Stimulated activated CD8-positive, alpha-beta memory T cell treated with anti-CD3 and anti-CD28 coated beads, Interleukin-15, amount 100 ng/mL, for 4 hours (primary cell): ENCODE measurements at regions not wholly inside any gene's neighbourhood (a gene's known extent, or its start where the extent isn't known, plus 50 kb on each side); places are given as distances from the start of the nearest gene placed in this dataset.

ENCODE experiments used
- DNase-seq, 2 donors: peaks; one replicate each; pipeline ENCODE4 v3.0.0-alpha.2; 2020; ENCODE audit warnings: low read depth in 2 of 2

DNA sequence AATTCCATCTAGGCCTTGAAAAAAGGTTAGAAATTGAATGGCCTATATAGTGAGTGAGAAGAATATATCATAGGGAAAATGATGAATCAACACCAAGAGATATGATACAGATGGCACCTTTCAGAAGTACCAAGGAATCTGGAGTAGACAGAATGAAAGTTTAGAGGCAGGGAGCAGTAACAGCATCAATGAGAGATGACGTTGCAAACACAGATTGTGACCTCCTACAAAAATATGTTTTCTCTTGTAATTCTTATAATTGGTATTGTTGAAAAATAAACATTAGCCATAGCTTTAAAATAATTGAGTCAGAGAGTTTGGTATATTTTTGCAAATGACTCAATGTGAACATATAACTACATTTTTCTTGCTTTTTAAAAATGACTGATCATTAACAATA is 1223.1 kb upstream of the GJE1 start:
- DNase-seq, result no peak

DNA sequence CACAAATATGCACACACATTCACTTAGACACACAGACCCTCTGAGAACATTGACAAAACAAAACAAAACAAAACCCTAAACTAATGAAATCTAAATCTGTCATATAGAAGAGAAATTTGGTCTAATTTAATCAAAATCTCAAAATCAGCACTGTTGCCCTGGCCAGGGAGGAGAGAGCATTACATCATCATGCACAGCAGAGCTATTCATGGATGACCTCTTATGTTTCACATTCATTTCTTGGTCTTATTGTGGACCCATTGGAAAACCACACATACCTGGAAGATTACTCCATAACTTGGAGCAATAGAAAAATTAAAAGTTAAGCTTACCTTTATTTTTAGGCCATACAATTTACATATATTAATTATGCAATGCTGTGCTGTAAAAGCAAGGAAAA is 1223.6 kb upstream of the GJE1 start:
- DNase-seq, result no peak

DNA sequence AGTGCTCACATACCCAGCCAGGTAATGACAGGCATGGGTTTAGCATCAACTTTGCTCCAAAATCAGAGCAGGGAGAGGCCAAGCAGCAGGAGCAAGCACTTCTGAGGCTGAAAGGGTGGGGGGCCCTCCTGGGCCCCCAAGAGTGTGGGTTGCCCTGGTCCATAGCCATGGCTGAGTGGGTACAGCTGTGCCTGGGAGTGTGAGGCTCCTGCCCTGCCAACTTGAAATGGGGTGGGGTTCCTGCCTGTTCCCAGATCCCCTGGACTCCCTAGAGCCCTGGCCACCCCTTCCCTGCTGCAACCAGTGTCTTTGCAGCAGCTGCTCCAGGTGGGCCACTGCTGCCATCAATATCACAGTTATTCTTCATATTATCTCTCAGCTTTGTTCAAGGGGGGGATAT is 1224.2 kb upstream of the GJE1 start:
- no peak for DNase-seq

DNA sequence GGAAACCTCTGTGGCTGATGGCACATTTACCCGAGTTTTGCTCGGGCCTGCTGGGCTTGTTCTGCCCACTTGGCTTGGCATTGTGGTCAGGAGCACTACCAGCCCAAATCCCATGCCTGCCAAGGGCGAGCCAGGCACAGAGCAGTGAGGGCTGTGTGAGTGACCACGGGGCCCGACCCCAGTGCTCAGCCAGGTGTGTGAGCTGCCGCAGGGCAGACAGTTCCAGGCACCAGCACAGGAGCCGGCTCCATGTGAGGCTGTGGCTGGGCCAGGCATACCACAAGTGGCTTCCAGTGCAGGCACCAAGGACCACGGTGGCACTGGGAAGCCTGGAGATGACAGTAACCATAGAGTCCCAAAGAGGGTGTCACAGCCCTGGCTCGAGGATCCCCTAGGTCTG is 1225.5 kb upstream of the GJE1 start:
- no peak for DNase-seq

DNA sequence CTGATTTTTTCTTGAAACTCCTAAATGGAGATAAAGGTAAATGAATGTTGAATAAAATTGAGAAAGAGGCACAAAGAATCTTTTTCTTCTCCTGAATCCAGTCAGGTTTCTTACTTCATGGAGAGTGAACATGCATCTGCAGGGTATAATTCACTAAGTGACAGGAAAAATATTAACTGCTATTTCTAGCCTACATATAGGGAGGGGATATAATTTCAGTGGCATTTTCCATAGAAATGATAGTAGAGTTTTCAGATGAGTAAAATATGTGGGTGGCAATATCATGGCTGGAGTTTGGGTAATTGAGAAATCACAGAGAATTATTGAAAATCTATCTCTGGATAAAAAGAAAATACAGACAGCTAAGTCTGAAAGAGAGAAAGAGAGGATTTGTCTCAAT is 1227.0 kb upstream of the GJE1 start:
- no peak for DNase-seq

DNA sequence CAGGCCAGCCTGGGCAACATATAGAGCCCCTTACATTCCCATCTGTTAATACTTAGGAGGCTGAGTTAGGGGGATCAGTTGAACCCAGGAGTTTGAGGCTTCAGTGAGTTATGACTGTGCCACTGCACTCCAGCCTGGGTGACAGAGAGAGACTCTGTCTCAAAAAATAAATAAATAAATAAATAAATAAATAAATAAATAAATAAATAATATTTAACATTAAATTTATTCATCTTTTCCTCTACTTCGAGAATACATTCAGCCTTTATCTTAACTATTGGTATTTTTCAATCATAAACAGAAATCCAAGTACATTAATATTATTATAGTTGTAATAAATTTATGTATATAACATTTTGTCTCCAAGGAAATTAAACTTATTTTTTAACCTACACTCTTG is 1227.7 kb upstream of the GJE1 start:
- no peak for DNase-seq

DNA sequence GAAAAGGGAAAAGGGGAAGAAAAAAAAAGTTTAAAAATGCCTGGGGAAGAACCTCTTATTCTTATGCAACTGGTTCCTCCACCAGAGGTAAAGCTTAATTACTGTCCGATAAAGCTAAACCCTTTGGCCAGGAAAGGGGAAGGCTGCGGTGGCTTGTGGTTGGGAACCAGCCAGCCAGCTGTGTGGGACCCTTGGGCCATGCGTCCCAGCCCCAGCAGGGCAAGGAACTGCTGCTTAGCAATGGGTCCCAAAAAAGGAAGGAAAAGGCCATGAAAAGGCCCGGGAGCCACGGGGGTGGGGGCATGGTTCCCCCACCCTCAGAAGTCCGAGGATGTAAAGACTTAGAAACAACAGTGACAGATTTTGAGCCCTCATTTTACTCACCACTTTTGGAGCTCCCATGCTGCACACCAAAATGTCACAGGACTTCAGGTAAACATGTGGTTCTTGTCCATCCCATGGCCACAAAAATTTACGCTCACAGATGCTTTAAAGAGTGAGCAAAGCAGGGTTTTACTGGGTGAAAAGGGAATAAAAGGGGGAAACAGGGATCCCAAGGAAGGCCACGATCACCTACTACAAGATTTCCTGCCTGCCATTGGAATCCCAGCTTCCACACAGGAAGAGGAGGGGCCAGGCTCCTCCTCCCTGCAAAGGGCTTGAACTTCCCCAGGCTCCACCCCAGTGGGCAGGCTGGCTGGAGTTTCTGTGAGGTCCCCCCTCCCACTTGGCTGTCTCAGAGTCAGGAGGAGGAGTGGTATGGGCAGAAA is 1234.7 kb upstream of the GJE1 start:
- no peak for DNase-seq

DNA sequence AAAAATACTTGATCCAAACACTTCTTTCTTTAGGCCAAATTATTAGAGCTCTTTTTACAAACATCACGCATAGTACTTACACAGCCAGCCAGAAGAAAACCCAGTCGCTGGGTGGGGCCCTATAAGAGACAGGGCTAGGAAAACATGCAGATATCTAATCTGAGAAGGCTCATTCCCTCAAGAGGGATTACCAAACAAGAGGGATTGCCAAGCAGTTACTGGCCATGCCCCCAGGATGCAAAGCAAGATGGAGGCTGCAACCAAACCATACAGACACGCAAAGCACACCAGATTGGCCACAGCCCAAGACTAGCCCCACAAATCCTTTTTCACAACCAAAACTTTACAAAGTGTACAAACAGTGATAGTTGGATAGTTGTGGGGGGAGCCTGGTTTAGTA is 1235.4 kb upstream of the GJE1 start:
- no peak for DNase-seq

DNA sequence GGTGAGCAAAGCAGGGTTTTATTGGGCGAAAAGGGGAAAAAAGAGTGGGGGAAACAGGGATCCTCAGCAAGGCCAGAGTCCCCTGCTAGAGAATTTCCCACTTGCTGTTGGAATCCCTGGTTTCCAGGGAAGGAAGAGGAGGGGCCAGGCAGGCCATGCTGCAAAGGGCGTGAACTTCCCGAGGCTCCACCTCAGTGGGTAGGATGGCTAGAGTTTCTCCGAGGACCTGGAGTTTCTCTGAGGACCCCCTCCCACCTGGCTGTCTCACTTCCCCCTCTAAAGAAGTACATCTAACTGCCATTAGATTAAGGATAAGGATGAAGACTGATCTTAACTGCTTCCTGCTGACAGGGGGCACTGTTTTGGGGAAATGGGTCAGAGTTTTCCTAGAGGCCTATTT is 1239.3 kb upstream of the GJE1 start:
- no peak for DNase-seq

DNA sequence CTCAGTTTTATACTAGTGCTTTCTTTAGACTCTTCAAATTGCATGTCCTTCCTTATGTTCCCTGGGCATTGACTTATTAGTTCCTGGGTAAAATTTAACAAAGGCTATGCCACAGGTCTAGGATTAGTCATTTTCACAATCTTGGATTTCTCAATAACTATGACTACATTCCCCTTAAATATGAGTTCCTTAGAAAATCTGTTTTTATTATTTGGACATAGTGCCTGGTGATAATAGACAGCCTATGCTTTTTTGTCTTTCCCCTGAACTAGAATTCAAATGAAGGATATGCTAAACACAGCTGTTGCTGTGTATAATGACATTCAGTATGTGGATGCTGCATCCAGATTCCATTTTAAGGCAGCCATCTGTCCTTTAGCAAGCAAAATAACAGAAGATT is 1252.8 kb upstream of the GJE1 start:
- no peak for DNase-seq

DNA sequence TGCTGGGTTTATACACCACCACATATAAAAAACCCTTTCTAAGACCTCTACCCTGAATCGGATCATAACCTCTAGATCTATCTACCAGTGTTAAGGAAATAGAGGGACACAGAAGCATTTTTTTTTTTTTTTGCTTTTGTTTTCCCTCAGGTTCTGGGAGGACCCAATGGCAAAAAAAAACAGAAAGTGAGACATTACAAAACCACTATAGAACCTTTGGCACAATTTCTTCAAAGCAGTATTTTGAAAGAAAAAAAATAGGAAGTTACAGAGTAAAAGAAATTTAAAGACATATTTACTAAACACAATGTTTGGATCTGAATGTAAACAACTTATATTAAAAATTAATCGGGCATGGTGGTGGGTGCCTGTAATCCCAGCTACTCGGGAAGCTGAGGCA is 1258.7 kb upstream of the GJE1 start:
- no peak for DNase-seq

DNA sequence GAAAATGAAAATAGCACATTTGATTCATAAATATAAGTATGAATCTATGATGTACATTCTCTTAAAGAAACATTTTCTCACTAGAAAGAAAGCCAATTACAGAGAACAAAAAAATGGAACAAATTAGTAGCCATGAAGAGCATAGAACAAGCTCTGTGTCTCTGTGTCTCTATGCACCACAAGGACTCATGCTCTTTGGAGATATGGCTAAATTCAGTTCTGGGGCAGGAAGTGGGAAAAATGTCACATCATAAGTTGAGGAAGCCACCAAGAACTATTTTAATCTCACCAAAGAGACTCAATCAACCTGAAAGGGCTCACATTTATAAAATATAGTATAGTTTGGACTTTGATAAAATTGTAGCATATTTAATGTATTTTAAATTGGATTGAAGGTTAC is 1259.8 kb upstream of the GJE1 start:
- no peak for DNase-seq

DNA sequence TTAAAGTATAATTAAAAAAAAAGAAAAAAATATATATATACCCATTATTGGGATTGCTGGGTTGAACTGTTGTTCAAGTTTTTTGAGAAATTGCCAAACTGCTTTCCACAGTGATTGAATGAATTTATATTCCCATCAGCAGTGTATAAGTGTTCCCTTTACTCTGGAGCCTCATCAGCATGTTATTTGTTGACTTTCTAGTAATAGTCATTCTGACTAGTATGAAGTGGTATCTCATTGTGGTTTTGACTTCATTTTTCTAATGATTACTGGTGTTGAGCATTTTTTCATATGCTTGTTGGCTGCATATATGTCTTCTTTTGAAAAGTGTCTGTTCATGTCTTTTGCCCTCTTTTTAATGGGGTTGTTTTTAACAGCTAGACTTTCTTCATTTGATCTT is 1260.8 kb upstream of the GJE1 start:
- no peak for DNase-seq

DNA sequence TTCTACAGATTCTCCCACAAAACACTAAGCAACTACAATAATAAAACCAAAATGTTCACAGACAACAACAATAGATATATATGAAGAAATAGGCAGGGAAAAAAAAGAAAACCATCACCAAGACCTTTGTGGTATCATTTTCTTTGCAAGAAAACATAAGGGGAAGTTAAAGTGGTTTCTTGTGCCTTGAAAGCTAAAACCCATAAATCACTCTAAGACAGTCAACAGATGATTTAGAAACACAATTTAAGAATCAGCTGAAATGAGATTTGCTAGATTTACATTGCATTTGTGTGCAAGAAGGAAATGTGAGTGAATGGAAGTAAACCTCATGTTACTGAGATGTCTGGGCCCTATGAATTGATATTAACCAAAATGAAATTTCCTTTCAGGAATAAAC is 1265.4 kb upstream of the GJE1 start:
- no peak for DNase-seq

DNA sequence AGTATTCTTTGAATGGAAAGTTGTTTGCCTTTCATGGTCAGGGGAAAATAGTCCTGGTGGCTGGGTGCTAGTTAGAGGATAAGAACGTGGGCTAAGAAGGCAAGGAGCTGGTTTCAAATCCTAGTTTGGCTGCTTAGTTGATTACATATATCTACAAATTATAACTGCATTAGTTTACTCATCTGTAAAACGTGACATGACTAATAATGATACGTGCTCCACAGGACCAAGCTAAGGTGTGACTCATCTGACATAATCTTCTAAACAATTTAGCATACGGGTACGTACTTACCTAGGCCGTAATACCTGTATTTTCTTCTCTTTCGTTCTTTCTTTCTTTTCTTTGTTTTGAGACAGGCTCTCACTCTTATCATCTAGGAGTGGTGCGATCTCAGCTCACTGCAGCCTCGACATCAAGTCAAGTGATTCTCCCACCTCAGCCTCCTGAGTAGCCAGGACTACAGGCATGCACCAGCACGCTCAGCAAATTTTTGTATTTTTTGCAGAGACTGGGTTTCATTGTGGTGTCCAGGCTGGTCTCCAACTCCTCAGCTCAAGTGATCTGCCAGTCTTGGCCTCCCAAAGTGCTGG is 1274.2 kb upstream of the GJE1 start:
- DNase-seq, result no peak

DNA sequence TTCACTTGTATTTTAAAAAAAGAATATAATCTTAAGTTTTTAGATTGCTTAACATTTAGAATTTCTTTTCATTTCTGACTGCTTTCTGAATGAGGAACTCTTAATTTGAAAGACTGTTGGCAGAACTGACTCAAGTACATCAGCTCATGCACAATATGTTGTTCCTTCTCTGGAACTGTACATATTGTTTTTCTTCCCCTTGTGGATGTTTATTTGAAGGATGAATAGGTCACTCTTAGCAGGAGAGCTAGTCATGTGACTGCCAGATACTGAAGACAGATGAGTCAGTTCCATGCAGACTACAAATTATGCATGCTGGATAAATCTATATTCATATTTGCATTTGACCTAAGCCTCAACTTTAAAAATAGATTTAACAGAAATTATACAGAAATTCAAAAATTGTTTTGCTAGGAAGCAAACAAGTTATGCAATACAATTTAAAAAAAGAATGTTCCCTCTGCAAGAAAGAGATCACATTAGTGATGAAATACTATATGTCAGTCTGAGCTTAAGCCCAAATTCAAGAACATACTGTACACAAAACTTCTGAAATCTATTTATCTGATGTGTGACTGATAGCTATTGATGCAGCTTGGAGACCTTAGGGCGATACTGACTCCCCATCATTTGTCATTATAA is 1274.9 kb upstream of the GJE1 start:
- no peak for DNase-seq

DNA sequence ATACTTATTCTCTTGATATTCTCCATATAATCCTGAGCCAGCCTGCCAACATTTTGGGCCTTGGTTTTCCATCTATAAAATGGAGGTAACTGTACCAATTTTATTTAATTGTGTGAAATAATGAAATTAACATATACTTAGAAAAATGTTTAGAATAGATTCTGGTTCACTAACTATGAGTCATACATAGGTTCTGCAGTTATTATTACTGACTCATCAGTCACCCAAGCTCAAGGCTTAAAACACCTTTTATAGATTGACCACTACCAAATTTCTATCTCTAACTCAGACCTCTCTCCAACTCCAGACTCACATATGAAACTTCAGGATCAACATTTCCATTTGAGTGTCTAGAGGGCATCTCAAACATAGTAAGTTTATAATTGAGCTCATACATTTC is 1277.2 kb upstream of the GJE1 start:
- DNase-seq, result no peak

DNA sequence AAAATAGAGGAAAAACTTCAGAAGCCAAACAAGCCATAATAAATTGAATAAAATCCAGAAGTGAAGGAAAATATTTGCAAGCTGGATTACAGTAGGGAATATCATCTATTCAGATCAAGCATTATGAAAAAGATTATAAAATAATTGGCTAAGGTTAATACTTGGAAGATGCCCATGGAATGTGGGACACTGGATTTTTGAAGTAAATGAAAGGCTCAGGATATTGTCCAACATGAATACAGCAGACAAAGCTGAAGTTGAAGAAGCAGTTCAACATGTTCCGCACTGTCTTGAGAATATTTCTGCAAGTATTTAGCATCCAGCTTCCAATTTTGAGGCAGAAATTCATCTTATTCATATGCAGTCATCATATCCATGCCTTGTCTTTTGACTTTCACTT is 1278.4 kb upstream of the GJE1 start:
- no peak for DNase-seq

DNA sequence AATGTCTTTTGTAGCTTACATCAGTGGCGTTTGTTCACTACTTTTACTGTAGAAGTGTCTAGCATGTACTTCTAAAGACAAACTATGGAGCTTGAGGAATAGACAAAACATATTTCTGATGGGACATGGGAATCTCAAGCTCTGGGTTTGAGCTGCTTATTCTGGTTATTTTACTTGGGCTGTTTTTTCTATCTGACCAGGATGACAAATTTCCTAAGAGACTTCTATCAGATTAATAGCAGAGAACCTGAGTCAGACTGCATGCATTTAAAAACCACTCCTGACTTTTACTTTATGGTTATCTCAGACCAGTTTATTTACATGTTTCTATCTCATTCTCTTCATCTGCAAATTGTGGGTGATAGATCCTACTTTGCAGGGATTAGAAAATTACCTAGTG is 1282.3 kb upstream of the GJE1 start:
- DNase-seq, result no peak

DNA sequence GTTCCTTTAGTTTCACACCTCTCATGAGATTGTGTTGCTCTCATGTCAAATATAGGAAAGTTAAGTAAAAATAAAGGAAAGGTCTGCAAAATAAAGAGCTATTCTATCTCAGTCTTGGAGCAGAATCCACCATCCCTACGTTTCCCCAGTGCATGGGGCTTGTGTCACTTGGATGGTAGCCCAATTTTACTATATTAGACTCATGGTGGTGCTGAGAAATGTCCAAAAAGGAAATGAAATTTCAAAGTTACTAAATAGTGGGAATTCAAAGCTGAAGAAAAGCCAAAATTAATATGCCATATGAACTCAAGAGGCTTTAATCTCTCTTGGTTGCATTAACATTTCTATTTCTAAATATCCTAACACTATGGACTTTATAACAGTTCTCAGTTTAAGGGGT is 1283.3 kb upstream of the GJE1 start:
- DNase-seq, result no peak

DNA sequence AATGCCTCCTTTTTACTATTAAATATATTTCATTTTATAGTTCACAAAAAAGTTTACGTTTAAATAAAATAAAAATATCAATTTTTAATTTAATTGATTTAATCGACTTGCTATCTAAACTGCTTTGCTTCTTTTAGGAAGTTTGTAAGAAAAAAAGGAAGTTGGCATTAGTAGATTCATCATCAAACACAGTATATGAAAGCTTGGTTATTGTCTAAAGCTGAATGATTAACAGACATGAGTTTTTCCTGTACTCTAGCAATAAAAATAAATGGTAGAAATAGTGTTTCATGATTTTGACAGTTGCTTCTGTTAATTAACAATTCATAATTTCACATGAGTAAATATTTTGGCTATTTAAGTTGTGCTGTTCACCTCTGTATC is 1285.5 kb upstream of the GJE1 start:
- DNase-seq, result no peak

DNA sequence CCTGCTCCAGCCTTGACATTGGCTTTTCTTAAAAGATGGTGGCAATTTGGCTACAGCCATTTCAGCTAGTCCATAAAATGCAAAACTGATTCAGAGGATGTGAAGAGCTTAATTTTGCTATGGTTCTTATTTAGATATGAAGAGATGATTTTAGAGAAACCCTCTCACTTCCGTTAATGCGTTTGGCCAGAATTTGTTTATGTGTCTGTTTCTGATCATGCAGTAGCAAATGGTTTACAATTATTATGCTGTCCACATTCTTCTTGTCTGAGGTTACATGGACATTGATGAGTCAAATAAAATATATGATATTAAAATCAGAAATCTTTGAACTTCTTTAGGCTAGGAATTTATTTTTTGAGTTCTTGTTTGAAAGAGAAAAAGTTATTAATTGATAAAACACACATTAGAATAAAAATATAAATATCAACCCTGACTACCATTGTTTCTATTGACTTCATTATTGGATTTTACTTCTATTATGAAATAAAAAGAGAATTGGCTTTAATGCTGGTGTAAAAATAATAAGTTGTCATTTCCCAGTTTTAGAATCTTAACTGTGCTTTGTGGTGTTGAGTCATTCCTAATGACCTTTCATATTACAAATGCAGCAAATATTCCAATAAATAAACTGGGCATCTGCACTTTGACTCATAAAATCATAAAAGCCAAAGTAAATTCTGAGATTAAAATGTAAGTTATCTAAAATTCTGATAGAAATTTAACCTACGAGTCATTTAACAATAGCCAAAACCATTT is 1286.0 kb upstream of the GJE1 start:
- DNase-seq, result no peak

DNA sequence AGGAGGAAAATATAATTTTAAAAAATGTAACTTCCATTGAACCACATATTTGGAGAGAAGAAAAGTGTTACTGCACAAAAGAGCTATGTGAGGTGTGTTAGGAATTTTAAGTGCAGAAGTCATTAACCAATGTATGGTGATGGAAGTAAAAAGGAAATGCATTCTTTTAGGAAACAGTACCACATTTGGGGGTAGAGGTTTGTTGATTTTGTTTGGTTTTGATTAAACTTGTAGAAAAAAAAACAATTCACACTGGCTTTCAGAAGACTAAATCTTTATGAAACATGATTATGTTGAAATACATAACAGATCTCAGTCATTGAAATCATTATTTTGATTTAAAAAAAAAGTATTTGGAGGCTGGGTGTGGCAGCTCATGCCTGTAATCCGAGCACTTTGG is 1287.0 kb upstream of the GJE1 start:
- DNase-seq, result no peak
